OCI-LY7 (cell line): ENCODE measurements at regions not wholly inside any gene's neighbourhood (a gene's known extent, or its start where the extent isn't known, plus 50 kb on each side); places are given as distances from the start of the nearest gene placed in this dataset.

Source experiments
- EZH2phosphoT487 ChIP-seq: fragments of 200-600 bp; sonication (generic); IDR thresholded peaks from 2 replicates; pipeline ENCODE4 v1.6.1; 2018; ENCODE audit warnings: low read depth, borderline replicate concordance, mild to moderate bottlenecking, mixed run types, antibody characterized with exemption, low read length, moderate library complexity, mixed read lengths
- TF ChIP-seq, protein P1 (sequence below): fragments of 200-600 bp; sonication (generic); conservative IDR thresholded peaks from 2 replicates; pipeline ENCODE4 v1.5.1; 2014; ENCODE audit warnings: mild to moderate bottlenecking, antibody characterized with exemption, low read length, moderate library complexity, mixed read lengths

GRCh38 chr6:164345327-164345726 is 930.8 kb downstream of the QKI start:
- TF ChIP-seq, protein P1, sequence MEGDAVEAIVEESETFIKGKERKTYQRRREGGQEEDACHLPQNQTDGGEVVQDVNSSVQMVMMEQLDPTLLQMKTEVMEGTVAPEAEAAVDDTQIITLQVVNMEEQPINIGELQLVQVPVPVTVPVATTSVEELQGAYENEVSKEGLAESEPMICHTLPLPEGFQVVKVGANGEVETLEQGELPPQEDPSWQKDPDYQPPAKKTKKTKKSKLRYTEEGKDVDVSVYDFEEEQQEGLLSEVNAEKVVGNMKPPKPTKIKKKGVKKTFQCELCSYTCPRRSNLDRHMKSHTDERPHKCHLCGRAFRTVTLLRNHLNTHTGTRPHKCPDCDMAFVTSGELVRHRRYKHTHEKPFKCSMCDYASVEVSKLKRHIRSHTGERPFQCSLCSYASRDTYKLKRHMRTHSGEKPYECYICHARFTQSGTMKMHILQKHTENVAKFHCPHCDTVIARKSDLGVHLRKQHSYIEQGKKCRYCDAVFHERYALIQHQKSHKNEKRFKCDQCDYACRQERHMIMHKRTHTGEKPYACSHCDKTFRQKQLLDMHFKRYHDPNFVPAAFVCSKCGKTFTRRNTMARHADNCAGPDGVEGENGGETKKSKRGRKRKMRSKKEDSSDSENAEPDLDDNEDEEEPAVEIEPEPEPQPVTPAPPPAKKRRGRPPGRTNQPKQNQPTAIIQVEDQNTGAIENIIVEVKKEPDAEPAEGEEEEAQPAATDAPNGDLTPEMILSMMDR = no peak
- TF ChIP-seq EZH2phosphoT487 = no peak
